PFSK-1 (cell line): ENCODE measurements at regions not wholly inside any gene's neighbourhood (a gene's known extent, or its start where the extent isn't known, plus 50 kb on each side); places are given as distances from the start of the nearest gene placed in this dataset.

ENCODE experiments used
- FOXP2 ChIP-seq: optimal IDR thresholded peaks from 2 replicates; pipeline ENCODE3; 2011; ENCODE audit warnings: borderline replicate concordance, control low read depth, inconsistent platforms; ENCODE audit not compliant: insufficient read depth; ENCODE audit errors: extremely low read length, extremely low read depth
- POLR2AphosphoS5 ChIP-seq: IDR thresholded peaks from 2 replicates; pipeline ENCODE4 v1.6.1; 2012; ENCODE audit warnings: low read depth, mild to moderate bottlenecking, control low read depth, low read length, moderate library complexity
- REST ChIP-seq, 2 experiments: IDR thresholded peaks; 2 replicates each; pipeline versions ENCODE4 v1.6.1 to v1.8.0; 2011 to 2012; ENCODE audit warnings: low read depth in 2 of 2, low read length in 2 of 2, control low read depth in 1 of 2, inconsistent platforms in 1 of 2, mild to moderate bottlenecking in 1 of 2, moderate library complexity in 1 of 2; ENCODE audit not compliant: insufficient read depth in 1 of 2
- SIN3A ChIP-seq: IDR thresholded peaks from 2 replicates; pipeline ENCODE4 v1.6.1; 2012; ENCODE audit warnings: mild to moderate bottlenecking, low read length, moderate library complexity, borderline replicate concordance; ENCODE audit not compliant: insufficient read depth
- TAF1 ChIP-seq: IDR thresholded peaks from 2 replicates; pipeline ENCODE4 v1.6.1; 2012; ENCODE audit warnings: low read length, control low read depth, borderline replicate concordance; ENCODE audit not compliant: insufficient read depth

GRCh38 chr1:36702963-36703362 lies 220.2 kb upstream of the CSF3R start:
- TF ChIP-seq REST (IDR thresholded peaks at IDR 0.05; ENCODE audit: insufficient read depth in 1 of 2, low read depth in 2 of 2, low read length in 2 of 2): no peak
- TF ChIP-seq FOXP2: no peak
- TF ChIP-seq TAF1: no peak
- TF ChIP-seq SIN3A: no peak
- TF ChIP-seq POLR2AphosphoS5: no peak

- TF ChIP-seq REST (IDR thresholded peaks at IDR 0.05; ENCODE audit: insufficient read depth in 1 of 2, low read depth in 2 of 2, low read length in 2 of 2) (no peak), TAF1 (no peak), POLR2AphosphoS5 (no peak), FOXP2 (no peak), SIN3A (no peak)
These were observed 216.6 kb upstream of the CSF3R start for GRCh38 chr1:36699113-36699911.

GRCh38 chr1:36697836-36698605 lies 215.3 kb upstream of the CSF3R start:
- TF ChIP-seq TAF1 (no peak), REST (IDR thresholded peaks at IDR 0.05; ENCODE audit: insufficient read depth in 1 of 2, low read depth in 2 of 2, low read length in 2 of 2) (no peak), FOXP2 (no peak), SIN3A (no peak), POLR2AphosphoS5 (no peak)

GRCh38 chr1:36696261-36696940 lies 213.7 kb upstream of the CSF3R start:
- TF ChIP-seq TAF1 (no peak), SIN3A (no peak), POLR2AphosphoS5 (no peak), FOXP2 (no peak), REST (IDR thresholded peaks at IDR 0.05; ENCODE audit: insufficient read depth in 1 of 2, low read depth in 2 of 2, low read length in 2 of 2) (no peak)
